HEK293T (cell line): ENCODE measurements at regions not wholly inside any gene's neighbourhood (a gene's known extent, or its start where the extent isn't known, plus 50 kb on each side); places are given as distances from the start of the nearest gene placed in this dataset.

ENCODE experiments used
- ARNT ChIP-seq: fragments of 450-650 bp; IDR thresholded peaks from 2 replicates; pipeline ENCODE4 v1.6.1; 2017; ENCODE audit warnings: mild to moderate bottlenecking
- BHLHE40 ChIP-seq: fragments of 450-650 bp; IDR thresholded peaks from 2 replicates; pipeline ENCODE4 v1.6.1; 2016; ENCODE audit warnings: mild to moderate bottlenecking, moderate library complexity, borderline replicate concordance
- CTBP1 ChIP-seq: fragments of 450-650 bp; IDR thresholded peaks from 2 replicates; pipeline ENCODE4 v1.6.1; 2016; ENCODE audit warnings: borderline replicate concordance
- ELF4 ChIP-seq: fragments of 450-650 bp; IDR thresholded peaks from 2 replicates; pipeline ENCODE4 v1.6.1; 2017; ENCODE audit warnings: antibody characterized with exemption
- FOXM1 ChIP-seq: fragments of 450-650 bp; IDR thresholded peaks from 2 replicates; pipeline ENCODE4 v1.6.1; 2017; ENCODE audit warnings: mild to moderate bottlenecking, borderline replicate concordance
- NFRKB ChIP-seq: fragments of 450-650 bp; IDR thresholded peaks from 2 replicates; pipeline ENCODE4 v1.6.1; 2016; ENCODE audit warnings: mild to moderate bottlenecking, moderate library complexity
- SP1 ChIP-seq: fragments of 450-650 bp; IDR thresholded peaks from 2 replicates; pipeline ENCODE4 v1.6.1; 2017
- TARDBP ChIP-seq: fragments of 450-650 bp; IDR thresholded peaks from 2 replicates; pipeline ENCODE4 v1.6.1; 2016

DNA sequence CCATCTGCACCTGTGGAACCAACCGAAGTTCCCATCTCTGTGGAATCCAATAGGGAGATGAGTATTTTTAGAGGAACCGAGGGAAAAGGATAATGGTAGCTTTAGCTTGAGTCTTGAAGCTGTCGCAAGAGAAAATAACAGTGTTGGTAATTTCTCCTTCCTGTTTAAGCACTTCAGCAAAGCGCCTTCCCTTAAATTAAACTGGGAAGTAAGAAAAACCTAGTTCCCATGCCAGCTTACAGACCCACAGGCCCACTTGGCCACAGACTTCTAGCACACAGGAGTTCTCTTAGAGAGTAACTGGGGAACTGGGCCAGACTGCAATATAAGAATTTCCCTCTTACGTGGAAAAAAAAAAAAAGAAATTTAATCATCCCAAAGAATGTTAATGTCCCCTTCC lies 223.8 kb downstream of the EFCAB11 start:
- TF ChIP-seq FOXM1 (no peak), TARDBP (no peak), BHLHE40 (no peak), SP1 (no peak), NFRKB (no peak), ARNT (no peak), ELF4 (no peak), CTBP1 (no peak)
